Colonic mucosa (tissue), 4 donors: ENCODE measurements at regions not wholly inside any gene's neighbourhood (a gene's known extent, or its start where the extent isn't known, plus 50 kb on each side); places are given as distances from the start of the nearest gene placed in this dataset.

Source experiments
- DNase-seq: peaks from one replicate; pipeline ENCODE4 v3.0.0-alpha.2; 2020
- H3K27ac ChIP-seq: fragments of 200-600 bp; one replicate; pipeline ENCODE4 v1.8.0; 2021
- H3K27me3 ChIP-seq: fragments of 200-600 bp; one replicate; pipeline ENCODE4 v1.8.0; 2021
- H3K36me3 ChIP-seq: fragments of 200-600 bp; one replicate; pipeline ENCODE4 v1.8.0; 2021
- H3K4me1 ChIP-seq: fragments of 200-600 bp; one replicate; pipeline ENCODE4 v1.8.0; 2021; ENCODE audit warnings: mild to moderate bottlenecking
- H3K4me3 ChIP-seq: fragments of 200-600 bp; one replicate; pipeline ENCODE4 v1.8.0; 2021
- H3K9ac ChIP-seq, 2 donors: one replicate each; pipeline ENCODE4 v1.7.0; 2013; ENCODE audit warnings: control low read depth in 2 of 2, low read depth in 2 of 2, low read length in 2 of 2
- H3K9me3 ChIP-seq: fragments of 200-600 bp; one replicate; pipeline ENCODE4 v1.8.0; 2021
- intact Hi-C: fragments of 100-400 bp; cut with DNase I; formaldehyde crosslinking; loops from one replicate; pipeline ENCODE4 v1.14.1; 2022
- TF ChIP-seq, protein P1 (sequence below): fragments of 200-600 bp; IDR thresholded peaks from one replicate; pipeline ENCODE4 v1.8.0; 2022; ENCODE audit warnings: antibody characterized with exemption, mild to moderate bottlenecking
- donor health status: healthy.
- donor health status: DM: no; HTN: no; CAD: no.
- donor health status: DM: no; HTN: no; CAD: no.

DNA sequence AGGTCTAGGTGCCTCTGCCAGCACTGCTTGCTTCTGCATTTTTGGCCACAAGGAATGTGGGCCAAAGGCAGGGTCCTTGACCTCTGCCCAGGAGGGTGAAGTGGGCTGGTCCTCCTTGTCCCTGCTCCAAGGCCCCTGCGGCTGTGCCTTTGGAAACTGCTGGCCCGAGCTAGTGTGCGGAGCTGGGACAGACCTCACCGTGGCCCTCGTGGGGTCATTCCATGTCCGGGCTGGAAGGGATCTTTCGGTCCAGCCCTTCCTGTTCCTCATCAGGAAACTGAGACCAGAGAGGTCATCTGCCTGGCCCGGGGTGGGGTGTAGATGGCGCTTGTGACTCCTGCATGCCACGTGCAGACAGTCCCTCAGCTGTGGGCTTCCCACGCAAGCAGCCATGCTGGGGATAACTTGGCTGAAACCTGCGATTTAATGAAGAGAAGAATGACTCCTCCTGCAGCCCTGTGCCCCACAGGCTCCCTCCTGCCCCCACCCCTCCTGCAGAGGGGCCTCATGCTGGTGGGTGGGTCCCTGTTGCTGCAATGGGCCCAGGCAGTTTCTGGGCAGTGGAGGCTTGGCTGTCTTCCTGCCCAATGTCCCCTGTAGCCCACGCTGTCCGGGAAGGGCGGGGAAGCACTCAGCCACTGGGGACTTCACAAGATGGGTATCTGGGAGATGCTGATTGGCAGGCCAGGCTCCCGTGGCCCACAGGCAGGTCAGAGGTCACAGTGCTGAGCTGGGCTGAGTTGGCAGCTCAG lies 245.2 kb downstream of the SEC14L1 start:
- peaks cover 10% of the 10 kb centered on the region for H3K4me1 ChIP-seq
- no peaks in the 10 kb centered on the region for H3K36me3 ChIP-seq
- H3K4me3 ChIP-seq: no peak overlapping the region
- TF ChIP-seq, protein P1, sequence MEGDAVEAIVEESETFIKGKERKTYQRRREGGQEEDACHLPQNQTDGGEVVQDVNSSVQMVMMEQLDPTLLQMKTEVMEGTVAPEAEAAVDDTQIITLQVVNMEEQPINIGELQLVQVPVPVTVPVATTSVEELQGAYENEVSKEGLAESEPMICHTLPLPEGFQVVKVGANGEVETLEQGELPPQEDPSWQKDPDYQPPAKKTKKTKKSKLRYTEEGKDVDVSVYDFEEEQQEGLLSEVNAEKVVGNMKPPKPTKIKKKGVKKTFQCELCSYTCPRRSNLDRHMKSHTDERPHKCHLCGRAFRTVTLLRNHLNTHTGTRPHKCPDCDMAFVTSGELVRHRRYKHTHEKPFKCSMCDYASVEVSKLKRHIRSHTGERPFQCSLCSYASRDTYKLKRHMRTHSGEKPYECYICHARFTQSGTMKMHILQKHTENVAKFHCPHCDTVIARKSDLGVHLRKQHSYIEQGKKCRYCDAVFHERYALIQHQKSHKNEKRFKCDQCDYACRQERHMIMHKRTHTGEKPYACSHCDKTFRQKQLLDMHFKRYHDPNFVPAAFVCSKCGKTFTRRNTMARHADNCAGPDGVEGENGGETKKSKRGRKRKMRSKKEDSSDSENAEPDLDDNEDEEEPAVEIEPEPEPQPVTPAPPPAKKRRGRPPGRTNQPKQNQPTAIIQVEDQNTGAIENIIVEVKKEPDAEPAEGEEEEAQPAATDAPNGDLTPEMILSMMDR: no peak
- no peak for DNase-seq
- no peak overlapping the region for H3K27ac ChIP-seq
- H3K27me3 ChIP-seq: no peaks in the 10 kb centered on the region
- intact Hi-C loops: no loop called here
- no peaks in the 10 kb centered on the region for H3K9me3 ChIP-seq
- peak overlapping the region in 1 of 2 donors; percentile 19 for H3K9ac ChIP-seq

DNA sequence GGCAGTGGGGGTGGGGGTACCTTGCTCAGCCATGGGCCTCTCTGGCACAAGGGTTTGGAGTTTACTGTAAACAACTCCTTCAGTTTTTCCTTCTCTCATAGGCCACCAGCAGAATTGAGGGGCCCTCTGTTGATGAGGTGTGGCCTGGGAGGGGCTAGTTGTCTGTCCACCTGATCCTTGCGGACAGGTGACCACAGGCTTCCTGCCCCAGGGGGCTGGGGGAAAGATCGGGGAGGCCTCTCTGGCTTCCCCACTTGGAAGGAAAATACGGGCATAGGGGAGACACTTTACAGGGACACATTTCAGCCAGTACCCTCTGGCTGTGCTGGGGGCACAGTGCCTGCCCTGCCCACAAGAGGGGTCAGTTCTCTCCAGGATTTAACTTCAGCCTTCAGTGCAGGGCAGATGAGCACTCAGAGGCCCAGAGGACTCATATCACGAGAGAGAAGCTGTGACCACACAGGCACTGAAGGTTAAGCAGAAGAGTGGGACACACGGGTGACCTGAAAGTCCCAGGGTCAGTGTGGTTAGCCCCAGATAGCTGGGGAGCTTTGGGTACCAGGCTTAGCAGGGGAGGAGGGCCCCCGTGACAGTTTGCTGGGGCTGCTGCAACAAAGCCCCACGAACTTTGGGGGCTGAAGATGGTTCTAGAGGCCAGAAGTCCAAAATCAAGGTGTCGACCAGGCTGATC lies 245.9 kb downstream of the SEC14L1 start:
- no peak for DNase-seq
- TF ChIP-seq, protein P1: no peak
- Histone ChIP-seq H3K27ac (no peak overlapping the region), H3K9me3 (no peaks in the 10 kb centered on the region), H3K4me1 (peaks cover 11% of the 10 kb centered on the region), H3K36me3 (no peaks in the 10 kb centered on the region), H3K27me3 (no peaks in the 10 kb centered on the region), H3K9ac (no peak overlapping the region), H3K4me3 (no peak overlapping the region)
- intact Hi-C loops: no loop called here

DNA sequence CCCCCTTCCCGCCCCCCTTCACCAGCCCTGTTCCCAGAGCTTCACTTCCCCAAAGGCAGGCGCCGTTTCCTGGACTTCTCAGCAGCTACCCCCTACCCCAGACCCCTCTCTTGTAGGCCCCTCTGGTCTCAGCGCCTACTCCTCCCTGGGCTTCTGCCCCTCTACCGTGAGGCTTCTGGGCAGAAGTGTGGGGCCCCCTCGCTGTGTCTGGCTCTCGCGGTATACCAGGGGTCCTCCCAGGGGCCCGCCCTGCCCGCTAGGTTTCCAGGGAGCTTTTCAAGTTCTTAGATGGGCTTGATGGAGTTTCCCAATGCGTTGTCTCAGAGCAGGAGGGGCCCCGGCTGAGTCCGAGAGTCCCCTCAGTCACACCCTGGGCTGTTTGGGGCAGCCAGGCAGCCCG lies 247.1 kb downstream of the SEC14L1 start:
- Histone ChIP-seq H3K4me3 (no peak overlapping the region), H3K36me3 (no peaks in the 10 kb centered on the region), H3K4me1 (peaks cover 23% of the 10 kb centered on the region), H3K9me3 (no peaks in the 10 kb centered on the region), H3K27ac (no peak overlapping the region), H3K27me3 (no peaks in the 10 kb centered on the region), H3K9ac (no peak overlapping the region)
- no peak for DNase-seq
- intact Hi-C loops: no loop called here
- TF ChIP-seq, protein P1: no peak

DNA sequence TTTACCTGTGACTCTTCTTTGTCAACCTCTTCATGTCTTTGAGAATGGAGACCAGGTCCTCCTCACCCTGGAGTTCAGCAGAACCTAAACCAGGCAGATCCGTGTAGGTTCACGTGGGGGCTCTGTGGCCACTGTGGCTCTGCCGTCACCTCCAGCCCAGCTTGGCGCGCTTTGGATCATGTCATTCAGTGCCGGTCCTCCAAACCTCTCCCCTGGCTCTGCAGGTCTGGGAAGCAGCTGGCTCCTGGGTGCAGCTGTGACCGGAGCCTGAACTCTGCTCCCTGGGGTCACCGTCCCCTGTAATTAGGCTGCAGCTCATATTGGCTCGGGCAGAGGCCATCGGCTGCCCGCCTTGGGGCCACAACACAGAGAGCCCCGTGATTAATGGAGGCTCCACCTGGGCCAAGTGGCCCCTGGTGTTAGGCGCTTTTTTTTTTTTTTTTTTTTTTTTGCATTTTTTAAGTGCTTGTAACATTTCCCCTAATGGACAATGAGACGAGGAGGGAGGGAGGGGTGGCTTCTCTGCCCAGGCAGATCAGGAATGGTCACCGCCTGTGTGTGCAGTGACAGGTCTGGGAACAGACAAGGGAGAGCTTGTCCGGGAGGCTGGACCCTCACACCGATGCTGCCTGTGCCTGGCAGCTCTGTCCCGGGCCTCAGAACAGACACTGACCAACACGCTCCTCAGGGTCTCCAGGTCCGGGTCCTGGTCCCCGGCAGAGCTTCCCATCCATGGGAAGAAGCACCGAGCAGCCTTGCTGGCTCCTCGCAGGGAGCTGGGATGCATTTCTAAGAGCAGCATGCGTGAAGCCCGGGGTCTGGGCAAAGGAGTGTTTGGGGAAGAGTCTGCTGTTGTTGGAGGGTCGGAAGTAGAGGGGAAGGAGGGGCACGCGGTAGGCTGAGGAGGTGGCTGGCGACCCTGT lies 247.9 kb downstream of the SEC14L1 start:
- H3K36me3 ChIP-seq: no peaks in the 10 kb centered on the region
- H3K27me3 ChIP-seq: no peaks in the 10 kb centered on the region
- peak overlapping the region; percentile 46 to 58 for H3K9ac ChIP-seq
- H3K4me1 ChIP-seq: peaks cover 31% of the 10 kb centered on the region
- no peak for DNase-seq
- H3K4me3 ChIP-seq: no peak overlapping the region
- intact Hi-C loops: no loop called here
- H3K27ac ChIP-seq: peak overlapping the region; percentile 69
- H3K9me3 ChIP-seq: no peaks in the 10 kb centered on the region
- TF ChIP-seq, protein P1: no peak

DNA sequence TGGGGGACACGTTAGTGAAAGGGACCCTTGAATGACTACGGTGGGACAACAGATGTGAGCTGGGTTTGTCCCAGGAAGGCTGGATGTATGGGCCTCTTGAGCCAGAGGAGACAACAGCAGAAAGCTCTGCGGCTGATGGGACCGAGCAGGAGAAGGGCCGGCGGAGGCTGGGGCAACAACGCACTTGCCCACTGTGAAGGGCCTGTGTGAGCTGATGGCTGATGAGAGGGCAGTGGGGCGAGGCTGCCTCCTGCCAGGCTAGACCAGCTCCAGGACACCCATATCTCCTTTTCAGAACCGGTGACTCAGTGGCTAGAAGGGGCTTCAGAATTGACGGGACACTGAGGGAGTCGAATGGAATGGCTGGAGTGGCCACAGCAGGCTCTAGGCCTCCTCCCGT lies 250.1 kb downstream of the SEC14L1 start:
- H3K36me3 ChIP-seq: no peaks in the 10 kb centered on the region
- no peaks in the 10 kb centered on the region for H3K9me3 ChIP-seq
- peaks cover 39% of the 10 kb centered on the region for H3K4me1 ChIP-seq
- H3K27ac ChIP-seq: peak overlapping the region; percentile 73
- no peak overlapping the region for H3K4me3 ChIP-seq
- peak overlapping the region in 1 of 2 donors; percentile 19 for H3K9ac ChIP-seq
- no peaks in the 10 kb centered on the region for H3K27me3 ChIP-seq
- intact Hi-C loops: no loop called here
- DNase-seq: no peak
- TF ChIP-seq, protein P1: no peak
